Aorta (tissue), 5 donors: ENCODE measurements at regions not wholly inside any gene's neighbourhood (a gene's known extent, or its start where the extent isn't known, plus 50 kb on each side); places are given as distances from the start of the nearest gene placed in this dataset.

Experiments
- ATAC-seq: fragments of 200-7000 bp; cut with Tn5 transposase; one replicate; pipeline ENCODE4 v1.9.1; 2022; ENCODE audit warnings: moderate library complexity; ENCODE audit not compliant: low FRiP score
- DNase-seq, 2 donors: peaks; one replicate each; pipeline ENCODE4 v3.0.0-alpha.2; 2020
- H3K27ac ChIP-seq, 2 donors: one replicate each; pipeline ENCODE4 v1.5.1; 2013; ENCODE audit warnings: low read length in 2 of 2, mild to moderate bottlenecking in 2 of 2, moderate library complexity in 2 of 2, control low read depth in 1 of 2, inconsistent platforms in 1 of 2, low read depth in 1 of 2
- H3K27me3 ChIP-seq, 2 donors: one replicate each; pipeline ENCODE4 v1.6.1; 2013; ENCODE audit warnings: control low read depth in 1 of 2, low read length in 1 of 2, mild to moderate bottlenecking in 1 of 2, moderate library complexity in 1 of 2; ENCODE audit not compliant: insufficient read depth in 2 of 2, control insufficient read depth in 1 of 2
- H3K36me3 ChIP-seq, 2 donors: one replicate each; pipeline ENCODE4 v1.6.1; 2013; ENCODE audit warnings: control low read depth in 1 of 2, low read length in 1 of 2, mild to moderate bottlenecking in 1 of 2; ENCODE audit not compliant: insufficient read depth in 2 of 2, control insufficient read depth in 1 of 2
- H3K4me1 ChIP-seq, 2 donors: one replicate each; pipeline ENCODE4 v1.6.1; 2013; ENCODE audit warnings: low read length in 2 of 2, control low read depth in 1 of 2, mild to moderate bottlenecking in 1 of 2, moderate library complexity in 1 of 2; ENCODE audit not compliant: insufficient read depth in 2 of 2, control insufficient read depth in 1 of 2
- H3K4me3 ChIP-seq, 2 donors: one replicate each; pipeline ENCODE4 v1.5.1; 2013; ENCODE audit warnings: low read length in 2 of 2, control low read depth in 1 of 2, mild to moderate bottlenecking in 1 of 2
- H3K9me3 ChIP-seq: one replicate; pipeline ENCODE4 v1.6.1; 2013; ENCODE audit warnings: mild to moderate bottlenecking, low read length; ENCODE audit not compliant: control insufficient read depth
- WGBS, 2 donors: extraction: QIAGEN DNeasy Blood & Tissue Kit; methylation state at CpG; one replicate each; pipeline ENCODE4 v1.1.7; 2013; 5-methylcytosine and 5-hydroxymethylcytosine counted together
- intact Hi-C, 2 donors: fragments of 100-400 bp; cut with DNase I; formaldehyde crosslinking; loops; one replicate each; pipeline versions ENCODE4 v1.14.2 to v1.15.0; 2022
- donor health status: healthy with polysubstance abuse.
- donor health status: Bipolar disorder and iron deficiency.
- donor health status: DM: no; HTN: no; CAD: no.
- donor health status: DM: no; HTN: no; CAD: no.
- donor health status: DM: yes; HTN: yes; CAD: no.

GRCh38 chr7:21149809-21150208 is 278.1 kb upstream of the SP4 start:
- no peak for ATAC-seq
- no peaks in the 10 kb centered on the region for H3K27me3 ChIP-seq
- no peaks in the 10 kb centered on the region for H3K9me3 ChIP-seq
- H3K27ac ChIP-seq, result no peak overlapping the region
- no peak for DNase-seq
- no peaks in the 10 kb centered on the region for H3K4me1 ChIP-seq
- intact Hi-C loops, result no loop called here
- 74 to 80% methylated on average over 3 of the region's 3 CpGs for WGBS, 2 donors
- H3K4me3 ChIP-seq, result no peak overlapping the region
- no peaks in the 10 kb centered on the region for H3K36me3 ChIP-seq

- Histone ChIP-seq H3K4me3 (no peak overlapping the region), H3K9me3 (no peaks in the 10 kb centered on the region), H3K36me3 (no peaks in the 10 kb centered on the region), H3K27ac (no peak overlapping the region), H3K4me1 (no peaks in the 10 kb centered on the region), H3K27me3 (no peaks in the 10 kb centered on the region)
- ATAC-seq, result no peak
- DNase-seq, result no peak
- intact Hi-C loops, result no loop called here
- 45 to 48% methylated on average over 2 of the region's 2 CpGs for WGBS, 2 donors
Measured at GRCh38 chr7:21154614-21155013, 273.3 kb upstream of the SP4 start.

- 66 to 71% methylated on average over 1 of the region's 1 CpG for WGBS, 2 donors
- Histone ChIP-seq H3K27ac (no peak overlapping the region), H3K36me3 (no peaks in the 10 kb centered on the region), H3K9me3 (no peaks in the 10 kb centered on the region), H3K4me1 (no peaks in the 10 kb centered on the region), H3K27me3 (no peaks in the 10 kb centered on the region), H3K4me3 (no peak overlapping the region)
- intact Hi-C loops, result no loop called here
- ATAC-seq (no peak), DNase-seq (no peak)
Measured at GRCh38 chr7:21159506-21159905, 268.4 kb upstream of the SP4 start.

GRCh38 chr7:21160401-21160800 is 267.5 kb upstream of the SP4 start:
- no peaks in the 10 kb centered on the region for H3K9me3 ChIP-seq
- WGBS, 2 donors, result 77 to 80% methylated on average over 5 of the region's 5 CpGs
- no peaks in the 10 kb centered on the region for H3K4me1 ChIP-seq
- intact Hi-C loops, result no loop called here
- no peaks in the 10 kb centered on the region for H3K27me3 ChIP-seq
- ATAC-seq (no peak), DNase-seq (no peak)
- H3K36me3 ChIP-seq, result no peaks in the 10 kb centered on the region
- no peak overlapping the region for H3K4me3 ChIP-seq
- H3K27ac ChIP-seq, result no peak overlapping the region

- 68 to 75% methylated on average over 2 of the region's 2 CpGs for WGBS, 2 donors
- intact Hi-C loops, result no loop called here
- ATAC-seq, result no peak
Measured at GRCh38 chr7:21167942-21168341, 259.9 kb upstream of the SP4 start.

GRCh38 chr7:21169667-21170580 is 258.0 kb upstream of the SP4 start:
- no peak for DNase-seq
- intact Hi-C loops, result no loop called here
- H3K27ac ChIP-seq, result no peak overlapping the region
- H3K9me3 ChIP-seq, result no peaks in the 10 kb centered on the region
- no peaks in the 10 kb centered on the region for H3K4me1 ChIP-seq
- peaks cover 0 to 3% of the 10 kb centered on the region in 2 donors for H3K27me3 ChIP-seq
- WGBS, 2 donors, result 8 to 11% methylated on average over 30 of the region's 30 CpGs
- no peak overlapping the region for H3K4me3 ChIP-seq
- H3K36me3 ChIP-seq, result no peaks in the 10 kb centered on the region
- no peak for ATAC-seq

More at GRCh38 chr7:21167942-21168341, 259.9 kb upstream of the SP4 start:
- Histone ChIP-seq H3K9me3 (no peaks in the 10 kb centered on the region), H3K36me3 (no peaks in the 10 kb centered on the region), H3K4me1 (no peaks in the 10 kb centered on the region), H3K27ac (no peak overlapping the region), H3K4me3 (no peak overlapping the region), H3K27me3 (peaks cover 0 to 3% of the 10 kb centered on the region in 2 donors)
- DNase-seq, result no peak

GRCh38 chr7:21172800-21173199 is 255.1 kb upstream of the SP4 start:
- WGBS, 2 donors, result 71 to 75% methylated on average over 6 of the region's 6 CpGs
- no peak overlapping the region for H3K27ac ChIP-seq
- ATAC-seq (no peak), DNase-seq (no peak)
- no peaks in the 10 kb centered on the region for H3K4me1 ChIP-seq
- no peaks in the 10 kb centered on the region for H3K36me3 ChIP-seq
- intact Hi-C loops, result no loop called here
- no peak overlapping the region for H3K4me3 ChIP-seq
- no peaks in the 10 kb centered on the region for H3K9me3 ChIP-seq
- H3K27me3 ChIP-seq, result no peaks in the 10 kb centered on the region

- DNase-seq, result no peak
- intact Hi-C loops, result no loop called here
- WGBS, 2 donors, result 64 to 67% methylated on average over 1 of the region's 1 CpG
- H3K27ac ChIP-seq, result no peak overlapping the region
- no peak overlapping the region for H3K4me3 ChIP-seq
- ATAC-seq, result no peak
- no peaks in the 10 kb centered on the region for H3K4me1 ChIP-seq
- no peaks in the 10 kb centered on the region for H3K9me3 ChIP-seq
- no peaks in the 10 kb centered on the region for H3K36me3 ChIP-seq
- H3K27me3 ChIP-seq, result no peaks in the 10 kb centered on the region
Measured at GRCh38 chr7:21173436-21173835, 254.4 kb upstream of the SP4 start.

- DNase-seq (no peak), ATAC-seq (no peak)
- Histone ChIP-seq H3K27me3 (no peaks in the 10 kb centered on the region), H3K4me1 (no peaks in the 10 kb centered on the region), H3K9me3 (no peaks in the 10 kb centered on the region), H3K4me3 (no peak overlapping the region), H3K36me3 (no peaks in the 10 kb centered on the region), H3K27ac (no peak overlapping the region)
- intact Hi-C loops, result no loop called here
- 6 to 19% methylated on average over 1 of the region's 1 CpG for WGBS, 2 donors
Measured at GRCh38 chr7:21175714-21176113, 252.2 kb upstream of the SP4 start.
